Tibial artery (tissue), 4 donors: ENCODE measurements at regions not wholly inside any gene's neighbourhood (a gene's known extent, or its start where the extent isn't known, plus 50 kb on each side); places are given as distances from the start of the nearest gene placed in this dataset.

Experiments
- DNase-seq, 2 donors: peaks; one replicate each; pipeline ENCODE4 v3.0.0-alpha.2; 2019
- H3K27ac ChIP-seq, 2 donors: fragments of 200-600 bp; sonication (generic) in 1 of 2; 1 replicate in 1 of 2; 2 replicates in 1 of 2; pipeline ENCODE4 v1.5.1; 2018 to 2019; ENCODE audit warnings: mild to moderate bottlenecking in 1 of 2
- H3K27me3 ChIP-seq, 2 donors: fragments of 200-600 bp; sonication (generic) in 1 of 2; one replicate each; pipeline versions ENCODE4 v1.5.1 to v1.6.0; 2016 to 2019
- H3K36me3 ChIP-seq, 3 donors: fragments of 200-600 bp; sonication (generic) in 2 of 3; one replicate each; pipeline ENCODE4 v1.5.1; 2016 to 2019; ENCODE audit warnings: mild to moderate bottlenecking in 2 of 3
- H3K4me1 ChIP-seq, 4 donors: fragments of 200-600 bp; sonication (generic) in 2 of 4; 1 replicate in 3 of 4; 2 replicates in 1 of 4; pipeline ENCODE4 v1.5.1; 2016 to 2019
- H3K4me3 ChIP-seq, 2 donors: fragments of 200-600 bp; sonication (generic) in 1 of 2; 1 replicate in 1 of 2; 2 replicates in 1 of 2; pipeline ENCODE4 v1.5.1; 2018 to 2019; ENCODE audit warnings: mild to moderate bottlenecking in 2 of 2
- H3K9me3 ChIP-seq, 3 donors: fragments of 200-600 bp; sonication (generic) in 1 of 3; one replicate each; pipeline ENCODE4 v1.5.1; 2016 to 2019
- CTCF ChIP-seq, 2 experiments: fragments of 200-600 bp in 1 of 2; fragments of 450-650 bp in 1 of 2; IDR thresholded peaks; one replicate each; pipeline ENCODE4 v1.5.1; 2017 to 2019; ENCODE audit warnings: antibody characterized with exemption in 2 of 2, mild to moderate bottlenecking in 1 of 2, moderate library complexity in 1 of 2
- intact Hi-C: fragments of 100-400 bp; cut with DNase I; formaldehyde crosslinking; loops from one replicate; pipeline ENCODE4 v1.15.0; 2023; ENCODE audit warnings: low total_unique reads

- intact Hi-C loops, result no loop called here
- Histone ChIP-seq H3K27me3 (no peaks in the 10 kb centered on the region), H3K36me3 (no peaks in the 10 kb centered on the region), H3K27ac (peak overlapping the region in 1 of 2 donors; percentile 3), H3K4me1 (peaks cover 0 to 22% (median 12%) of the 10 kb centered on the region in 4 donors), H3K4me3 (no peak overlapping the region), H3K9me3 (no peaks in the 10 kb centered on the region)
- DNase-seq, result no peak
- TF ChIP-seq CTCF (IDR thresholded peaks at IDR 0.05), result no peak
These were observed 64.9 kb upstream of the AFDN start for GRCh38 chr6:167761794-167762258.

- H3K27me3 ChIP-seq, result no peaks in the 10 kb centered on the region
- no peak overlapping the region for H3K4me3 ChIP-seq
- no peaks in the 10 kb centered on the region for H3K9me3 ChIP-seq
- intact Hi-C loops, result no loop called here
- no peak overlapping the region for H3K27ac ChIP-seq
- no peaks in the 10 kb centered on the region for H3K36me3 ChIP-seq
- no peak for TF ChIP-seq CTCF (IDR thresholded peaks at IDR 0.05)
- DNase-seq, result no peak
- H3K4me1 ChIP-seq, result peaks cover 0 to 22% (median 12%) of the 10 kb centered on the region in 4 donors
These were observed 64.3 kb upstream of the AFDN start for GRCh38 chr6:167762259-167762962.

GRCh38 chr6:167763056-167763944, 63.4 kb upstream of the AFDN start:
- Histone ChIP-seq H3K27me3 (peaks cover 0 to 4% of the 10 kb centered on the region in 2 donors), H3K4me1 (peaks cover 0 to 22% (median 12%) of the 10 kb centered on the region in 4 donors), H3K36me3 (no peaks in the 10 kb centered on the region), H3K27ac (no peak overlapping the region), H3K9me3 (no peaks in the 10 kb centered on the region), H3K4me3 (no peak overlapping the region)
- no peak for DNase-seq
- no peak for TF ChIP-seq CTCF (IDR thresholded peaks at IDR 0.05)
- intact Hi-C loops, result no loop called here

GRCh38 chr6:167764215-167764614, 62.5 kb upstream of the AFDN start:
- no peak for DNase-seq
- Histone ChIP-seq H3K27me3 (peaks cover 0 to 7% of the 10 kb centered on the region in 2 donors), H3K9me3 (no peaks in the 10 kb centered on the region), H3K4me1 (peaks cover 0 to 22% (median 12%) of the 10 kb centered on the region in 4 donors), H3K4me3 (no peak overlapping the region), H3K27ac (no peak overlapping the region), H3K36me3 (no peaks in the 10 kb centered on the region)
- intact Hi-C loops, result no loop called here
- no peak for TF ChIP-seq CTCF (IDR thresholded peaks at IDR 0.05)

GRCh38 chr6:167764713-167765479, 61.8 kb upstream of the AFDN start:
- Histone ChIP-seq H3K27me3 (peaks cover 0 to 10% of the 10 kb centered on the region in 2 donors), H3K4me3 (no peak overlapping the region), H3K9me3 (no peaks in the 10 kb centered on the region), H3K36me3 (no peaks in the 10 kb centered on the region), H3K27ac (no peak overlapping the region), H3K4me1 (peaks cover 0 to 22% (median 12%) of the 10 kb centered on the region in 4 donors)
- DNase-seq, result no peak
- intact Hi-C loops, result no loop called here
- no peak for TF ChIP-seq CTCF (IDR thresholded peaks at IDR 0.05)
